Endothelial cell of umbilical vein (primary cell): ENCODE measurements at regions not wholly inside any gene's neighbourhood (a gene's known extent, or its start where the extent isn't known, plus 50 kb on each side); places are given as distances from the start of the nearest gene placed in this dataset.

Experiments
- BruUV-seq: library from RNA; stranded (reverse); fragments of 400-500 nt; replicated peaks from 2 replicates; lab custom pipeline; 2021; lab: Mats Ljungman, UMichigan
- CTCF ChIA-PET: fragments of 300-600, 350-600 bp; sonication (Branson Sonifier 250); formaldehyde crosslinking; loops from one replicate; lab custom pipeline; 2021; ENCODE audit warnings: antibody characterized with exemption, inconsistent platforms; lab: Charles Lee
- POLR2A ChIA-PET: fragments of 300-600, 350-600 bp; sonication (Branson Sonifier 250); formaldehyde crosslinking; loops from one replicate; lab custom pipeline; 2021; ENCODE audit warnings: antibody characterized with exemption, inconsistent platforms; lab: Charles Lee
- DNase-seq: peaks from one replicate; pipeline ENCODE4 v3.0.0-alpha.2; 2011; ENCODE audit warnings: low read depth, low spot score
- FAIRE-seq: peaks from 2 replicates; lab custom pipeline; 2011; peaks lifted over from hg19 to GRCh38; lab: Jason Lieb, UNC
- H2AFZ ChIP-seq: 2 replicates; pipeline ENCODE4 v1.6.0; 2012; ENCODE audit warnings: low read depth, low read length, control low read depth, inconsistent platforms
- H3K27ac ChIP-seq: 2 replicates; pipeline ENCODE4 v1.5.1; 2011; ENCODE audit warnings: low read depth, mild to moderate bottlenecking, control low read depth, low read length, moderate library complexity; ENCODE audit not compliant: insufficient read depth
- H3K27me3 ChIP-seq, 2 experiments: 2 replicates each; pipeline versions ENCODE4 v1.6.0 to v1.6.1; 2011; ENCODE audit warnings: low read length in 2 of 2, mixed read lengths in 1 of 2; ENCODE audit not compliant: control insufficient read depth in 2 of 2, insufficient read depth in 2 of 2
- H3K36me3 ChIP-seq, 2 experiments: 2 replicates in 1 of 2; 3 replicates in 1 of 2; pipeline ENCODE4 v1.5.1; 2011; ENCODE audit warnings: low read length in 2 of 2, mild to moderate bottlenecking in 1 of 2, moderate library complexity in 1 of 2; ENCODE audit not compliant: control insufficient read depth in 2 of 2, insufficient read depth in 2 of 2; ENCODE audit errors: extremely low read depth in 1 of 2
- H3K4me1 ChIP-seq: 3 replicates; pipeline ENCODE4 v1.5.1; 2011; ENCODE audit warnings: mild to moderate bottlenecking, low read length; ENCODE audit not compliant: control insufficient read depth, insufficient read depth; ENCODE audit errors: extremely low read depth
- H3K4me2 ChIP-seq: 2 replicates; pipeline ENCODE4 v1.6.1; 2011; ENCODE audit warnings: low read length, control low read depth, mixed read lengths; ENCODE audit not compliant: insufficient read depth
- H3K4me3 ChIP-seq, 3 experiments: fragments of 200-600 bp in 1 of 3; sonication (generic), shearing (Covaris generic) in 1 of 3; replicated peaks in 1 of 3; 2 replicates each; pipeline ENCODE4 v1.5.1; 2011 to 2016; ENCODE audit warnings: control low read depth in 3 of 3, low read length in 3 of 3, mild to moderate bottlenecking in 2 of 3, inconsistent platforms in 1 of 3, low read depth in 1 of 3, moderate library complexity in 1 of 3; ENCODE audit not compliant: insufficient read depth in 1 of 3
- H3K79me2 ChIP-seq: 2 replicates; pipeline ENCODE4 v1.6.0; 2012; ENCODE audit warnings: low read length, inconsistent platforms; ENCODE audit not compliant: control insufficient read depth, insufficient read depth
- H3K9ac ChIP-seq: replicated peaks from 2 replicates; pipeline ENCODE3; 2011; ENCODE audit warnings: low read length, control low read depth; ENCODE audit not compliant: insufficient read depth; ENCODE audit errors: extremely low read depth
- H3K9me1 ChIP-seq: replicated peaks from 3 replicates; pipeline ENCODE4 v1.6.0; 2011; ENCODE audit warnings: mild to moderate bottlenecking, low read length; ENCODE audit not compliant: control insufficient read depth, insufficient read depth; ENCODE audit errors: extremely low read depth
- H3K9me3 ChIP-seq: replicated peaks from 2 replicates; pipeline ENCODE4 v1.5.1; 2012; ENCODE audit warnings: low read length, inconsistent platforms; ENCODE audit not compliant: control insufficient read depth, insufficient read depth
- H4K20me1 ChIP-seq: replicated peaks from 2 replicates; pipeline ENCODE3; 2011; ENCODE audit warnings: mild to moderate bottlenecking, low read length; ENCODE audit not compliant: control insufficient read depth, insufficient read depth; ENCODE audit errors: extremely low read depth
- CTCF ChIP-seq, 2 donors: IDR thresholded peaks; 1 replicate in 1 of 2; 2 replicates in 1 of 2; pipeline ENCODE4 v1.5.1; 2011; ENCODE audit warnings: low read length in 2 of 2, mild to moderate bottlenecking in 2 of 2, moderate library complexity in 2 of 2, control low read depth in 1 of 2, inconsistent platforms in 1 of 2, low read depth in 1 of 2; ENCODE audit not compliant: insufficient read depth in 1 of 2; ENCODE audit errors: extremely low read depth in 1 of 2
- EZH2 ChIP-seq: IDR thresholded peaks from 2 replicates; pipeline ENCODE4 v1.6.1; 2012; ENCODE audit warnings: borderline replicate concordance, low read depth, mild to moderate bottlenecking, moderate library complexity, low read length, inconsistent platforms; ENCODE audit not compliant: severe bottlenecking
- FOS ChIP-seq: IDR thresholded peaks from 2 replicates; pipeline ENCODE4 v1.6.1; 2011; ENCODE audit warnings: mild to moderate bottlenecking, low read length, moderate library complexity, borderline replicate concordance; ENCODE audit not compliant: insufficient read depth
- GATA2 ChIP-seq: IDR thresholded peaks from 2 replicates; pipeline ENCODE4 v1.7.0; 2011; ENCODE audit warnings: low read depth, mild to moderate bottlenecking, moderate library complexity, mixed read lengths, low read length; ENCODE audit not compliant: insufficient read length, insufficient read depth
- JUN ChIP-seq: IDR thresholded peaks from 2 replicates; pipeline ENCODE4 v1.6.1; 2011; ENCODE audit warnings: borderline replicate concordance, low read depth; ENCODE audit not compliant: insufficient read length, insufficient read depth
- MAX ChIP-seq: IDR thresholded peaks from 2 replicates; pipeline ENCODE4 v1.6.1; 2011; ENCODE audit not compliant: insufficient read depth, insufficient read length
- MYC ChIP-seq: IDR thresholded peaks from one replicate; pipeline ENCODE4 v1.6.1; 2011; ENCODE audit warnings: mild to moderate bottlenecking, low read depth, low read length
- POLR2A ChIP-seq: IDR thresholded peaks from 2 replicates; pipeline ENCODE4 v1.6.1; 2012; ENCODE audit warnings: low read depth, mild to moderate bottlenecking, control low read depth, low read length
- POLR2AphosphoS5 ChIP-seq: IDR thresholded peaks from 2 replicates; pipeline ENCODE4 v1.6.1; 2012; ENCODE audit warnings: low read depth, mild to moderate bottlenecking, control low read depth, low read length, moderate library complexity; ENCODE audit not compliant: insufficient read depth
- dilution Hi-C: fragments of 300-500 bp; cut with MboI; formaldehyde crosslinking; loops from one replicate; pipeline ENCODE4 v1.15.0; 2019; ENCODE audit warnings: low sequenced_read_pairs; ENCODE audit not compliant: extremely low pct_ligation_motif_present
- intact Hi-C: fragments of 100-400 bp; cut with micrococcal nuclease; formaldehyde crosslinking; loops from one replicate; pipeline ENCODE4 v1.10.0; 2022

GRCh38 chr14:65282896-65283253 lies 129.7 kb upstream of the FUT8 start:
- Histone ChIP-seq H3K4me3 (no peak overlapping the region), H4K20me1 (no peaks in the 10 kb centered on the region), H3K4me2 (no peak overlapping the region), H3K4me1 (no peaks in the 10 kb centered on the region), H3K9me1 (no peaks in the 10 kb centered on the region), H2AFZ (peak overlapping the region; percentile 40), H3K27ac (no peak overlapping the region), H3K27me3 (no peaks in the 10 kb centered on the region), H3K36me3 (no peaks in the 10 kb centered on the region), H3K9me3 (no peaks in the 10 kb centered on the region), H3K9ac (no peak overlapping the region), H3K79me2 (no peaks in the 10 kb centered on the region)
- FAIRE-seq (no peak), DNase-seq (no peak)
- BruUV-seq, result no TSS peak
- dilution Hi-C loops, result no loop called here
- no peak for TF ChIP-seq POLR2A
- no peak for TF ChIP-seq JUN
- no peak for TF ChIP-seq POLR2AphosphoS5
- TF ChIP-seq GATA2, result no peak
- TF ChIP-seq EZH2, result no peak
- no peak for TF ChIP-seq MAX
- TF ChIP-seq CTCF (IDR thresholded peaks at IDR 0.05; ENCODE audit: extremely low read depth in 1 of 2, insufficient read depth in 1 of 2, low read depth in 1 of 2, low read length in 2 of 2), result no peak
- TF ChIP-seq FOS, result no peak
- TF ChIP-seq MYC, result no peak
- POLR2A ChIA-PET, result no interaction called here
- intact Hi-C loops, result no loop called here
- CTCF ChIA-PET, result interaction anchor here (0.7 to 1.1 kb wide), 3 partner anchors 10 to 542 kb away, joined by 3 read pairs; no protein-coding TSS in a partner anchor
